ENCODE measurements at regions not wholly inside any gene's neighbourhood (a gene's known extent, or its start where the extent isn't known, plus 50 kb on each side); places are given as distances from the start of the nearest gene placed in this dataset.

- no peaks in the 10 kb centered on the region for H3K36me3 Mint-ChIP-seq (ENCODE audit: low read depth, unreplicated experiment)
- Histone ChIP-seq H3K27me3 (ENCODE audit: insufficient read depth, low read length) (no peaks in the 10 kb centered on the region), H3K9ac (ENCODE audit: low read length) (no peak overlapping the region), H3K9me3 (ENCODE audit: insufficient read depth, low read depth, low read length) (no peaks in the 10 kb centered on the region), H4K20me1 (ENCODE audit: insufficient read depth, low read length) (no peaks in the 10 kb centered on the region), H3K4me1 (ENCODE audit: insufficient read depth, low read length) (no peaks in the 10 kb centered on the region), H3K79me2 (ENCODE audit: insufficient read depth, low read length) (no peaks in the 10 kb centered on the region), H3K27ac (ENCODE audit: low read depth, low read length) (no peak overlapping the region), H3K36me3 (ENCODE audit: insufficient read depth, low read length) (no peaks in the 10 kb centered on the region), H2AFZ (ENCODE audit: low read depth, low read length) (no peak overlapping the region), H3K4me3 (ENCODE audit: insufficient read depth, low read depth, low read length) (no peak overlapping the region), H3K4me2 (ENCODE audit: low read length) (no peak overlapping the region)
- DNase-seq (ENCODE audit: low read depth) (no peak), FAIRE-seq (no peak)
- no peaks in the 10 kb centered on the region for H3K27me3 Mint-ChIP-seq (ENCODE audit: low read depth, unreplicated experiment)
- TF ChIP-seq CTCF (IDR thresholded peaks at IDR 0.05; ENCODE audit: insufficient read depth, low read depth, low read length) (no peak), EZH2 (IDR thresholded peaks at IDR 0.05; ENCODE audit: insufficient read depth, low read length) (no peak)
- no peak overlapping the region for H3K27ac Mint-ChIP-seq (ENCODE audit: unreplicated experiment)
- no peaks in the 10 kb centered on the region for H3K4me1 Mint-ChIP-seq (ENCODE audit: low read depth, unreplicated experiment)
- H3K9me3 Mint-ChIP-seq (ENCODE audit: unreplicated experiment): peaks cover 7% of the 10 kb centered on the region
- no peak overlapping the region for H3K4me3 Mint-ChIP-seq (ENCODE audit: unreplicated experiment)
Measured at GRCh38 chr1:164020391-164020790, 538.6 kb upstream of the PBX1 start.

DNA sequence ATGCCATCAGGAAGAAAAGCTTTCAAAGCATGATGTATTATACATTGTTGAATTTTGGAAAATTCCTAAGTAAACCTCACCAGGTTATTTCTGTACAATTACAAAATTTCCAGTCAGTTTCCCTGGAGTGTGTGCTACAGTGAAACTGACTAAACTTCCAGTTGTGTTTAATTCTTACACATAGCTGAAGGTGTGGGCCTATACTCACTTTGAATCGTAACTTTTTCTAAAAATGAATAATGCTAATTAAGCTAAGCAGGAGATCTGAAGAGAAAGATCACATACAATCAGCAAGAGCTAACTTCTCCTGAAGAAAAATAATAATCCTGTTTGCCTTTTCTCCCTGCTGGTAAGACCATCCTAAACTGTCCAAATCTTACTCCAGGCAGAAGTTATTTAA is 537.2 kb upstream of the PBX1 start:
- H3K36me3 ChIP-seq (ENCODE audit: insufficient read depth, low read length): no peaks in the 10 kb centered on the region
- no peak overlapping the region for H2AFZ ChIP-seq (ENCODE audit: low read depth, low read length)
- DNase-seq (ENCODE audit: low read depth) (no peak), FAIRE-seq (no peak)
- Mint-ChIP-seq H3K27ac (ENCODE audit: unreplicated experiment) (no peak overlapping the region), H3K4me3 (ENCODE audit: unreplicated experiment) (no peak overlapping the region), H3K36me3 (ENCODE audit: low read depth, unreplicated experiment) (no peaks in the 10 kb centered on the region), H3K27me3 (ENCODE audit: low read depth, unreplicated experiment) (no peaks in the 10 kb centered on the region), H3K4me1 (ENCODE audit: low read depth, unreplicated experiment) (no peaks in the 10 kb centered on the region), H3K9me3 (ENCODE audit: unreplicated experiment) (peaks cover 7% of the 10 kb centered on the region)
- no peak overlapping the region for H3K4me3 ChIP-seq (ENCODE audit: insufficient read depth, low read depth, low read length)
- no peak overlapping the region for H3K27ac ChIP-seq (ENCODE audit: low read depth, low read length)
- no peaks in the 10 kb centered on the region for H3K9me3 ChIP-seq (ENCODE audit: insufficient read depth, low read depth, low read length)
- no peaks in the 10 kb centered on the region for H4K20me1 ChIP-seq (ENCODE audit: insufficient read depth, low read length)
- no peaks in the 10 kb centered on the region for H3K79me2 ChIP-seq (ENCODE audit: insufficient read depth, low read length)
- TF ChIP-seq EZH2 (IDR thresholded peaks at IDR 0.05; ENCODE audit: insufficient read depth, low read length) (no peak), CTCF (IDR thresholded peaks at IDR 0.05; ENCODE audit: insufficient read depth, low read depth, low read length) (no peak)
- H3K4me1 ChIP-seq (ENCODE audit: insufficient read depth, low read length): no peaks in the 10 kb centered on the region
- no peak overlapping the region for H3K9ac ChIP-seq (ENCODE audit: low read length)
- H3K27me3 ChIP-seq (ENCODE audit: insufficient read depth, low read length): no peaks in the 10 kb centered on the region
- H3K4me2 ChIP-seq (ENCODE audit: low read length): no peak overlapping the region

DNA sequence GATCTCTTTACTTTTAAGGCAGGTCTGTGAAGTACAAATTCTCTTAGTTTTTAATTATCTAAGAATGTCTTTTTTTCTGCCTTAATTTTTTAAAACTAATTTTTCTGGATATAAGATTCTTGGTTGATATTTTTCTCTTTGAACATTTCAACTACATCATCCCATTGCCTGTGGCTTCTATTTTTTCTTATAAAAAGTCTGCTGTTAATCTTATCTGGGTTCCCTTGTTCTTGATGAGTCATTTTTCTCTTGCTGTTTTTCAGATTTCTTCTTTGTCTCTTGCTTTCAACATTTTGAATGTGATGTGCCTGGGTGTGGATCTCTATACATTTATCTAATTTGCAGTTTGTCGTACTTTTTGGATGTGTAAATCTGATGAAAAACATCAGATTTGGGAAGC is 525.2 kb upstream of the PBX1 start:
- H3K36me3 ChIP-seq (ENCODE audit: insufficient read depth, low read length): no peaks in the 10 kb centered on the region
- DNase-seq (ENCODE audit: low read depth) (no peak), FAIRE-seq (no peak)
- H3K4me2 ChIP-seq (ENCODE audit: low read length): no peak overlapping the region
- no peaks in the 10 kb centered on the region for H3K36me3 Mint-ChIP-seq (ENCODE audit: low read depth, unreplicated experiment)
- H3K4me1 Mint-ChIP-seq (ENCODE audit: low read depth, unreplicated experiment): no peaks in the 10 kb centered on the region
- peaks cover 10% of the 10 kb centered on the region for H3K9me3 Mint-ChIP-seq (ENCODE audit: unreplicated experiment)
- TF ChIP-seq CTCF (IDR thresholded peaks at IDR 0.05; ENCODE audit: insufficient read depth, low read depth, low read length) (no peak), EZH2 (IDR thresholded peaks at IDR 0.05; ENCODE audit: insufficient read depth, low read length) (no peak)
- H3K4me3 ChIP-seq (ENCODE audit: insufficient read depth, low read depth, low read length): no peak overlapping the region
- H3K4me1 ChIP-seq (ENCODE audit: insufficient read depth, low read length): no peaks in the 10 kb centered on the region
- no peak overlapping the region for H3K27ac ChIP-seq (ENCODE audit: low read depth, low read length)
- no peaks in the 10 kb centered on the region for H3K27me3 ChIP-seq (ENCODE audit: insufficient read depth, low read length)
- no peak overlapping the region for H3K27ac Mint-ChIP-seq (ENCODE audit: unreplicated experiment)
- no peak overlapping the region for H2AFZ ChIP-seq (ENCODE audit: low read depth, low read length)
- no peaks in the 10 kb centered on the region for H3K9me3 ChIP-seq (ENCODE audit: insufficient read depth, low read depth, low read length)
- H4K20me1 ChIP-seq (ENCODE audit: insufficient read depth, low read length): no peaks in the 10 kb centered on the region
- H3K4me3 Mint-ChIP-seq (ENCODE audit: unreplicated experiment): no peak overlapping the region
- H3K9ac ChIP-seq (ENCODE audit: low read length): no peak overlapping the region
- no peaks in the 10 kb centered on the region for H3K27me3 Mint-ChIP-seq (ENCODE audit: low read depth, unreplicated experiment)
- no peaks in the 10 kb centered on the region for H3K79me2 ChIP-seq (ENCODE audit: insufficient read depth, low read length)

Measured in astrocyte (in vitro differentiated cells and primary cell).